NCI-H2081 (cell line): ENCODE measurements at regions not wholly inside any gene's neighbourhood (a gene's known extent, or its start where the extent isn't known, plus 50 kb on each side); places are given as distances from the start of the nearest gene placed in this dataset.

Experiments used
- DNase-seq, 2 experiments: peaks; one replicate each; lab custom pipeline; 2025; lab: John Stamatoyannopoulos, UW

- no peak for DNase-seq
Observed at GRCh38 chr14:97445367-97445766, 648.2 kb downstream of the VRK1 start.

GRCh38 chr14:97446087-97446486, 648.9 kb downstream of the VRK1 start:
- DNase-seq: no peak

- DNase-seq: no peak
Observed at GRCh38 chr14:97452314-97452713, 655.1 kb downstream of the VRK1 start.

GRCh38 chr14:97453991-97454390, 656.8 kb downstream of the VRK1 start:
- DNase-seq: no peak

- no peak for DNase-seq
Observed at GRCh38 chr14:97456462-97456861, 659.3 kb downstream of the VRK1 start.

- no peak for DNase-seq
Observed at GRCh38 chr14:97456958-97457357, 659.8 kb downstream of the VRK1 start.

- DNase-seq: no peak
Observed at GRCh38 chr14:97457575-97458085, 660.4 kb downstream of the VRK1 start.

- DNase-seq: no peak
Observed at GRCh38 chr14:97458255-97458654, 661.1 kb downstream of the VRK1 start.

- no peak for DNase-seq
Observed at GRCh38 chr14:97458661-97459579, 661.7 kb downstream of the VRK1 start.

- DNase-seq: no peak
Observed at GRCh38 chr14:97462081-97462480, 664.9 kb downstream of the VRK1 start.

GRCh38 chr14:97468220-97468619, 671.0 kb downstream of the VRK1 start:
- no peak for DNase-seq

- no peak for DNase-seq
Observed at GRCh38 chr14:97477353-97477752, 680.2 kb downstream of the VRK1 start.

- no peak for DNase-seq
Observed at GRCh38 chr14:97485201-97485600, 688.0 kb downstream of the VRK1 start.

- DNase-seq: no peak
Observed at GRCh38 chr14:97486601-97487120, 689.5 kb downstream of the VRK1 start.

- no peak for DNase-seq
Observed at GRCh38 chr14:97489750-97490149, 692.6 kb downstream of the VRK1 start.

GRCh38 chr14:97490521-97491070, 693.4 kb downstream of the VRK1 start:
- DNase-seq: no peak

GRCh38 chr14:97491697-97492096, 694.5 kb downstream of the VRK1 start:
- no peak for DNase-seq

- DNase-seq: no peak
Observed at GRCh38 chr14:97499790-97500481, 702.8 kb downstream of the VRK1 start.

- no peak for DNase-seq
Observed at GRCh38 chr14:97506626-97507025, 709.4 kb downstream of the VRK1 start.

GRCh38 chr14:97513891-97514290, 716.7 kb downstream of the VRK1 start:
- DNase-seq: no peak

- DNase-seq: no peak
Observed at GRCh38 chr14:97517566-97518234, 720.5 kb downstream of the VRK1 start.

- DNase-seq: no peak
Observed at GRCh38 chr14:97523936-97524335, 726.8 kb downstream of the VRK1 start.
